ENCODE measurements at regions not wholly inside any gene's neighbourhood (a gene's known extent, or its start where the extent isn't known, plus 50 kb on each side); places are given as distances from the start of the nearest gene placed in this dataset.
A peak's percentile ranks its signal among the peaks of the same experiment; 100 is the strongest.

- DNase-seq (ENCODE audit: low read depth), result peak; percentile 18
- no peak overlapping the region for H3K4me3 ChIP-seq (ENCODE audit: low read depth, low read length)
- TF ChIP-seq CTCF (IDR thresholded peaks at IDR 0.05; ENCODE audit: insufficient read depth, low read depth, low read length, missing control alignments), result no peak
Observed at GRCh38 chr13:40221460-40222201, 444.8 kb downstream of the FOXO1 start.

- no peak for TF ChIP-seq CTCF (IDR thresholded peaks at IDR 0.05; ENCODE audit: insufficient read depth, low read depth, low read length, missing control alignments)
- no peak for DNase-seq (ENCODE audit: low read depth)
- H3K4me3 ChIP-seq (ENCODE audit: low read depth, low read length), result no peak overlapping the region
Observed at GRCh38 chr13:40223585-40223984, 442.9 kb downstream of the FOXO1 start.

- DNase-seq (ENCODE audit: low read depth), result no peak
- no peak for TF ChIP-seq CTCF (IDR thresholded peaks at IDR 0.05; ENCODE audit: insufficient read depth, low read depth, low read length, missing control alignments)
- no peak overlapping the region for H3K4me3 ChIP-seq (ENCODE audit: low read depth, low read length)
Observed at GRCh38 chr13:40228496-40228895, 437.9 kb downstream of the FOXO1 start.

GRCh38 chr13:40228990-40229389 lies 437.5 kb downstream of the FOXO1 start:
- no peak for DNase-seq (ENCODE audit: low read depth)
- no peak for TF ChIP-seq CTCF (IDR thresholded peaks at IDR 0.05; ENCODE audit: insufficient read depth, low read depth, low read length, missing control alignments)
- H3K4me3 ChIP-seq (ENCODE audit: low read depth, low read length), result no peak overlapping the region

GRCh38 chr13:40230833-40231266 lies 435.6 kb downstream of the FOXO1 start:
- no peak overlapping the region for H3K4me3 ChIP-seq (ENCODE audit: low read depth, low read length)
- no peak for DNase-seq (ENCODE audit: low read depth)
- no peak for TF ChIP-seq CTCF (IDR thresholded peaks at IDR 0.05; ENCODE audit: insufficient read depth, low read depth, low read length, missing control alignments)

GRCh38 chr13:40231311-40231710 lies 435.1 kb downstream of the FOXO1 start:
- TF ChIP-seq CTCF (IDR thresholded peaks at IDR 0.05; ENCODE audit: insufficient read depth, low read depth, low read length, missing control alignments), result no peak
- no peak overlapping the region for H3K4me3 ChIP-seq (ENCODE audit: low read depth, low read length)

GRCh38 chr13:40231751-40232150 lies 434.7 kb downstream of the FOXO1 start:
- DNase-seq (ENCODE audit: low read depth), result no peak
- no peak for TF ChIP-seq CTCF (IDR thresholded peaks at IDR 0.05; ENCODE audit: insufficient read depth, low read depth, low read length, missing control alignments)
- no peak overlapping the region for H3K4me3 ChIP-seq (ENCODE audit: low read depth, low read length)

More at GRCh38 chr13:40231311-40231710, 435.1 kb downstream of the FOXO1 start:
- DNase-seq (ENCODE audit: low read depth), result no peak
